GM23338 (cell line): ENCODE measurements at regions not wholly inside any gene's neighbourhood (a gene's known extent, or its start where the extent isn't known, plus 50 kb on each side); places are given as distances from the start of the nearest gene placed in this dataset.

Source experiments
- ATAC-seq: fragments of 200-7000 bp; cut with Tn5 transposase; 3 replicates; pipeline ENCODE4 v1.9.1; 2020
- DNase-seq: peaks from one replicate; pipeline ENCODE4 v3.0.0-alpha.2; 2015; ENCODE audit warnings: low spot score
- H2AFZ ChIP-seq: fragments of 200-600 bp; sonication (generic); 2 replicates; pipeline ENCODE4 v1.8.0; 2016; ENCODE audit warnings: antibody characterized with exemption, mild to moderate bottlenecking, moderate library complexity
- H3F3A ChIP-seq: fragments of 200-600 bp; sonication (generic); replicated peaks from 2 replicates; pipeline ENCODE4 v1.8.0; 2017; ENCODE audit warnings: antibody characterized with exemption, mixed run types, low read depth
- H3K27ac ChIP-seq: fragments of 200-600 bp; sonication (generic); 2 replicates; pipeline ENCODE4 v1.6.1; 2016; ENCODE audit warnings: low read depth
- H3K27me3 ChIP-seq: fragments of 200-600 bp; sonication (generic); 2 replicates; pipeline ENCODE4 v1.8.0; 2016; ENCODE audit warnings: mild to moderate bottlenecking, mixed run types, moderate library complexity; ENCODE audit not compliant: insufficient read depth
- H3K36me3 ChIP-seq: fragments of 200-600 bp; sonication (generic); 2 replicates; pipeline ENCODE4 v1.8.0; 2016; ENCODE audit warnings: mild to moderate bottlenecking; ENCODE audit not compliant: insufficient read depth
- H3K4me1 ChIP-seq: fragments of 200-600 bp; sonication (generic); 2 replicates; pipeline ENCODE4 v1.8.0; 2016; ENCODE audit warnings: mild to moderate bottlenecking, moderate library complexity; ENCODE audit not compliant: insufficient read depth
- H3K4me2 ChIP-seq: fragments of 200-600 bp; sonication (generic); 2 replicates; pipeline ENCODE4 v1.7.1; 2017; ENCODE audit warnings: mixed run types
- H3K4me3 ChIP-seq: fragments of 200-600 bp; sonication (generic); 2 replicates; pipeline ENCODE4 v1.6.1; 2016; ENCODE audit warnings: mixed run types
- H3K79me2 ChIP-seq: fragments of 200-600 bp; sonication (generic); replicated peaks from 2 replicates; pipeline ENCODE4 v1.8.0; 2017; ENCODE audit warnings: mild to moderate bottlenecking; ENCODE audit not compliant: insufficient read depth
- H3K9me2 ChIP-seq: fragments of 200-600 bp; sonication (generic); 2 replicates; pipeline ENCODE4 v1.8.0; 2017; ENCODE audit not compliant: insufficient read depth
- H4K20me1 ChIP-seq: fragments of 200-600 bp; sonication (generic); replicated peaks from 2 replicates; pipeline ENCODE4 v1.8.0; 2017; ENCODE audit warnings: mild to moderate bottlenecking; ENCODE audit not compliant: insufficient read depth
- H3K27ac Mint-ChIP-seq: 2 replicates; pipeline ENCODE4 v1.8.0; 2020; ENCODE audit warnings: inconsistent platforms, mild to moderate bottlenecking, moderate library complexity, mixed read lengths
- H3K27me3 Mint-ChIP-seq: 3 replicates; pipeline ENCODE4 v1.8.0; 2022; ENCODE audit warnings: low read depth, mild to moderate bottlenecking, moderate library complexity, mixed read lengths, inconsistent platforms; ENCODE audit not compliant: insufficient read depth, poor library complexity
- H3K36me3 Mint-ChIP-seq: 3 replicates; pipeline ENCODE4 v1.8.0; 2021; ENCODE audit warnings: low read depth, mild to moderate bottlenecking, inconsistent platforms, moderate library complexity, mixed read lengths
- H3K4me1 Mint-ChIP-seq: 3 replicates; pipeline ENCODE4 v1.8.0; 2020; ENCODE audit warnings: mild to moderate bottlenecking, inconsistent platforms, mixed read lengths
- H3K4me3 Mint-ChIP-seq: 3 replicates; pipeline ENCODE4 v1.8.0; 2021; ENCODE audit warnings: moderate library complexity, mild to moderate bottlenecking, inconsistent platforms, mixed read lengths
- H3K9me3 Mint-ChIP-seq: 3 replicates; pipeline ENCODE4 v1.8.0; 2020; ENCODE audit warnings: moderate library complexity, mild to moderate bottlenecking, inconsistent platforms, mixed read lengths
- CREB1 ChIP-seq: fragments of 250-450 bp; sonication (Bioruptor Pico); IDR thresholded peaks from 2 replicates; pipeline ENCODE4 v1.5.0; 2020; ENCODE audit warnings: low read depth, mild to moderate bottlenecking, moderate library complexity
- EZH2 ChIP-seq: fragments of 200-600 bp; sonication (generic); IDR thresholded peaks from one replicate; pipeline ENCODE4 v1.8.0; 2017; ENCODE audit warnings: antibody characterized with exemption, mild to moderate bottlenecking, low read depth; ENCODE audit not compliant: unreplicated experiment
- EZH2phosphoT487 ChIP-seq: fragments of 200-600 bp; sonication (generic); IDR thresholded peaks from one replicate; pipeline ENCODE4 v1.8.1; 2018; ENCODE audit warnings: antibody characterized with exemption; ENCODE audit not compliant: unreplicated experiment
- NANOG ChIP-seq: IDR thresholded peaks from 2 replicates; pipeline ENCODE4 v1.6.1; 2016; ENCODE audit warnings: antibody characterized with exemption, borderline replicate concordance
- POLR2AphosphoS5 ChIP-seq: IDR thresholded peaks from 2 replicates; pipeline ENCODE4 v1.6.1; 2016; ENCODE audit warnings: antibody characterized with exemption, low read depth
- STAT1 ChIP-seq: IDR thresholded peaks from one replicate; pipeline ENCODE4 v1.6.1; 2016; ENCODE audit warnings: antibody characterized with exemption; ENCODE audit not compliant: unreplicated experiment
- ZNF114 ChIP-seq: fragments of 250-450 bp; sonication (Bioruptor Pico); IDR thresholded peaks from 2 replicates; pipeline ENCODE4 v1.5.0; 2020; ENCODE audit warnings: mild to moderate bottlenecking, moderate library complexity
- ZNF331 ChIP-seq: fragments of 250-450 bp; sonication (Bioruptor Pico); IDR thresholded peaks from 2 replicates; pipeline ENCODE4 v1.5.0; 2020; ENCODE audit warnings: low read depth, mild to moderate bottlenecking, moderate library complexity
- TF ChIP-seq, protein P1 (sequence below), 2 experiments: fragments of 200-600 bp in 1 of 2; sonication (generic) in 1 of 2; conservative IDR thresholded peaks; 2 replicates each; pipeline versions ENCODE4 v1.5.1 to v1.6.1; 2016 to 2017; ENCODE audit warnings: antibody characterized with exemption in 2 of 2, low read depth in 2 of 2, mild to moderate bottlenecking in 2 of 2, moderate library complexity in 1 of 2
- TF ChIP-seq, protein P2 (sequence below): IDR thresholded peaks from 2 replicates; pipeline ENCODE4 v1.6.1; 2016; ENCODE audit warnings: antibody characterized with exemption
- TF ChIP-seq, protein P3 (sequence below): IDR thresholded peaks from one replicate; pipeline ENCODE4 v1.6.1; 2018; ENCODE audit warnings: antibody characterized with exemption; ENCODE audit not compliant: unreplicated experiment

DNA sequence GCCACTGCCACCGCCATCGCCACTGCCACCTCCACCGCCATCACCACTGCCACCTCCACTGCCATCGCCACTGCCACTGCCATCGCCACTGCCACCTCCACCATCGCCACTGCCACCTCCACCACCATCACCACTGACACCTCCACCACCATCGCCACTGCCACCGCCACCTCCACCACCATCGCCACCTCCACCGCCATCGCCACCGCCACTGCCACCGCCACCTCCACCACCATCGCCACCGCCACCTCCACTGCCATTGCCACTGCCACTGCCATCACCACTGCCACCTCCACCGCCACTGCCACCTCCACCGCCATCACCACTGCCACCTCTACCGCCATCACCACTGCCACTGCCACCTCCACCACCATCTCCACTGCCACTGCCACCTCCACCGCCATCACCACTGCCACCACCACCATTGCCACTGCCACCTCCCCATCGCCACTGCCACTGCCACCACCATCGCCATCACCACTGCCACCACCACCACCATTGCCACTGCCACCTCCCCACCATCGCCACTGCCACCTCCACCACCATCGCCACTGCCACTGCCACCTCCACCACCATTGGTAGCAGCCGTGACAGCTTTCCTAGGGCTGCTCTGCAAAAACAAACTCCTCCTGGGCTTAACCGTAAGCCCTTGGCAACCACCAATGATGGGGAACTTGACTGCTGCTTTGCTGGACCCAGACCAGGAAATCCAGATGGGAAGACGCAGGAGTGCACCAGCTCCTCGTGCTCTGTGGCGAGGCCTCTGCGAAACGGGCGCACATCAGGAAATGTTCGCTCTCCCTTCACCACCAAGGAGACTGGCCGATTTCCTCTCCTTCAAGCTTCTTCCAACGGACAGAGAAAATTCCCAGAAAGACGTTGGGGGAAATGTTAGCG, 147.2 kb downstream of the RBFOX3 start:
- Histone ChIP-seq H3K79me2 (no peaks in the 10 kb centered on the region), H3K4me1 (no peaks in the 10 kb centered on the region), H3F3A (no peaks in the 10 kb centered on the region), H3K36me3 (no peaks in the 10 kb centered on the region), H3K27ac (no peak overlapping the region), H3K4me2 (no peak overlapping the region), H4K20me1 (no peaks in the 10 kb centered on the region), H2AFZ (no peak overlapping the region), H3K9me2 (no peaks in the 10 kb centered on the region), H3K4me3 (no peak overlapping the region), H3K27me3 (no peaks in the 10 kb centered on the region)
- H3K27ac Mint-ChIP-seq = no peak overlapping the region
- ATAC-seq (no peak), DNase-seq (no peak)
- H3K9me3 Mint-ChIP-seq = peaks cover 3% of the 10 kb centered on the region; the same call in 1 of the 3 replicates
- peaks cover 6% of the 10 kb centered on the region for H3K27me3 Mint-ChIP-seq
- no peaks in the 10 kb centered on the region for H3K36me3 Mint-ChIP-seq
- H3K4me3 Mint-ChIP-seq = no peak overlapping the region
- no peak for TF ChIP-seq ZNF331 (CRISPR knock-in tag)
- no peak for TF ChIP-seq STAT1
- TF ChIP-seq CREB1 (CRISPR knock-in tag) = no peak
- TF ChIP-seq, protein P1, sequence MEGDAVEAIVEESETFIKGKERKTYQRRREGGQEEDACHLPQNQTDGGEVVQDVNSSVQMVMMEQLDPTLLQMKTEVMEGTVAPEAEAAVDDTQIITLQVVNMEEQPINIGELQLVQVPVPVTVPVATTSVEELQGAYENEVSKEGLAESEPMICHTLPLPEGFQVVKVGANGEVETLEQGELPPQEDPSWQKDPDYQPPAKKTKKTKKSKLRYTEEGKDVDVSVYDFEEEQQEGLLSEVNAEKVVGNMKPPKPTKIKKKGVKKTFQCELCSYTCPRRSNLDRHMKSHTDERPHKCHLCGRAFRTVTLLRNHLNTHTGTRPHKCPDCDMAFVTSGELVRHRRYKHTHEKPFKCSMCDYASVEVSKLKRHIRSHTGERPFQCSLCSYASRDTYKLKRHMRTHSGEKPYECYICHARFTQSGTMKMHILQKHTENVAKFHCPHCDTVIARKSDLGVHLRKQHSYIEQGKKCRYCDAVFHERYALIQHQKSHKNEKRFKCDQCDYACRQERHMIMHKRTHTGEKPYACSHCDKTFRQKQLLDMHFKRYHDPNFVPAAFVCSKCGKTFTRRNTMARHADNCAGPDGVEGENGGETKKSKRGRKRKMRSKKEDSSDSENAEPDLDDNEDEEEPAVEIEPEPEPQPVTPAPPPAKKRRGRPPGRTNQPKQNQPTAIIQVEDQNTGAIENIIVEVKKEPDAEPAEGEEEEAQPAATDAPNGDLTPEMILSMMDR (conservative IDR thresholded peaks at IDR 0.05; ENCODE audit: low read depth in 2 of 2) = no peak
- TF ChIP-seq POLR2AphosphoS5 = no peak
- TF ChIP-seq, protein P2, sequence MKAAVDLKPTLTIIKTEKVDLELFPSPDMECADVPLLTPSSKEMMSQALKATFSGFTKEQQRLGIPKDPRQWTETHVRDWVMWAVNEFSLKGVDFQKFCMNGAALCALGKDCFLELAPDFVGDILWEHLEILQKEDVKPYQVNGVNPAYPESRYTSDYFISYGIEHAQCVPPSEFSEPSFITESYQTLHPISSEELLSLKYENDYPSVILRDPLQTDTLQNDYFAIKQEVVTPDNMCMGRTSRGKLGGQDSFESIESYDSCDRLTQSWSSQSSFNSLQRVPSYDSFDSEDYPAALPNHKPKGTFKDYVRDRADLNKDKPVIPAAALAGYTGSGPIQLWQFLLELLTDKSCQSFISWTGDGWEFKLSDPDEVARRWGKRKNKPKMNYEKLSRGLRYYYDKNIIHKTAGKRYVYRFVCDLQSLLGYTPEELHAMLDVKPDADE = no peak
- TF ChIP-seq NANOG = no peak
- TF ChIP-seq, protein P3, sequence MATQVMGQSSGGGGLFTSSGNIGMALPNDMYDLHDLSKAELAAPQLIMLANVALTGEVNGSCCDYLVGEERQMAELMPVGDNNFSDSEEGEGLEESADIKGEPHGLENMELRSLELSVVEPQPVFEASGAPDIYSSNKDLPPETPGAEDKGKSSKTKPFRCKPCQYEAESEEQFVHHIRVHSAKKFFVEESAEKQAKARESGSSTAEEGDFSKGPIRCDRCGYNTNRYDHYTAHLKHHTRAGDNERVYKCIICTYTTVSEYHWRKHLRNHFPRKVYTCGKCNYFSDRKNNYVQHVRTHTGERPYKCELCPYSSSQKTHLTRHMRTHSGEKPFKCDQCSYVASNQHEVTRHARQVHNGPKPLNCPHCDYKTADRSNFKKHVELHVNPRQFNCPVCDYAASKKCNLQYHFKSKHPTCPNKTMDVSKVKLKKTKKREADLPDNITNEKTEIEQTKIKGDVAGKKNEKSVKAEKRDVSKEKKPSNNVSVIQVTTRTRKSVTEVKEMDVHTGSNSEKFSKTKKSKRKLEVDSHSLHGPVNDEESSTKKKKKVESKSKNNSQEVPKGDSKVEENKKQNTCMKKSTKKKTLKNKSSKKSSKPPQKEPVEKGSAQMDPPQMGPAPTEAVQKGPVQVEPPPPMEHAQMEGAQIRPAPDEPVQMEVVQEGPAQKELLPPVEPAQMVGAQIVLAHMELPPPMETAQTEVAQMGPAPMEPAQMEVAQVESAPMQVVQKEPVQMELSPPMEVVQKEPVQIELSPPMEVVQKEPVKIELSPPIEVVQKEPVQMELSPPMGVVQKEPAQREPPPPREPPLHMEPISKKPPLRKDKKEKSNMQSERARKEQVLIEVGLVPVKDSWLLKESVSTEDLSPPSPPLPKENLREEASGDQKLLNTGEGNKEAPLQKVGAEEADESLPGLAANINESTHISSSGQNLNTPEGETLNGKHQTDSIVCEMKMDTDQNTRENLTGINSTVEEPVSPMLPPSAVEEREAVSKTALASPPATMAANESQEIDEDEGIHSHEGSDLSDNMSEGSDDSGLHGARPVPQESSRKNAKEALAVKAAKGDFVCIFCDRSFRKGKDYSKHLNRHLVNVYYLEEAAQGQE = no peak
- no peak for TF ChIP-seq EZH2
- no peak for TF ChIP-seq EZH2phosphoT487
- TF ChIP-seq ZNF114 (CRISPR knock-in tag) = no peak
- H3K4me1 Mint-ChIP-seq = peaks cover 8% of the 10 kb centered on the region; the same call in 2 of the 3 replicates
